ENCODE measurements at regions not wholly inside any gene's neighbourhood (a gene's known extent, or its start where the extent isn't known, plus 50 kb on each side); places are given as distances from the start of the nearest gene placed in this dataset.
"Not testable (repeated sequence)": the region's sequence is repeated elsewhere in the genome, so short reads cannot be mapped to it uniquely, and the experiment has no call there.

DNA sequence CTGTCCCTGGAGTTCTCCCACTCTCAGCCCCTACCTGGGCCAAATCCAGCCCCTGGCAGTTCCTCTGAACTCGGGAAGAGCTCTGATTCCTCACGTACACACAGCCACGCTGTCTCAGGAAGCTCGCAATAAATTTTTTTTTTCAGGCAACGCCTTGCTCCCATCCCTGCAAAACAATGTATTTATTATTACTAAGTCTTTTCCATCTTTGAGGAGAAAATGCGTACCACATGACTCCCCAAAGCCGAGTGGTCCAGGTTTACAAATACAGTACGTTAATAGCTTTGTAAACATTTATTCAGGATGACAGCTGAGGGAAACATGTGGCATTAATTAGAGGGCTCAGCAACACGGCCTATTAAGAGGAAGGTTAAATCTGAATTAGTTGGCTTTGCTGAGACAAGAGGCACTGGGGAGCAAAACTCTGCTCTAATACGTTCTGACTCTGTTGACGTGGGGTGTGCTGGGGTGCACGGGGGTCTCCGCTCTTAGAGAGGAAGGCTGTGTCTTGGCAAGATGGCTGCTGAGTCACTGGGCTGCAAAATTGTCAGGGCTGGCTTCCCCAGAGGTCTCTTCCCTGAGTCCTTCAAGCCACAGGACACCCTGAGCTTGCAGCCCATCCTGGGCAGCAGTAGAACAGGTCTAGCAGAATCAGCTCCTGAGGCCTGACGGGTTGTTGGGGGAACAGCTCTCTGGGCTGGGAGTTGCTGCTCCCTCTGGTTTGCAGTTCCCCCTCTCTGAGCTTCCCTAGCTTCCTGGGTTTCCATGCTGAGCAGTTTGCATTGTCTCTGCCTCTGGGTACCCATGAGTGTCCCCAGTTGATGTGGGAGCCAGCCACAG, 185.2 kb upstream of the TBX3 start:
- no peak for DNase-seq

DNA sequence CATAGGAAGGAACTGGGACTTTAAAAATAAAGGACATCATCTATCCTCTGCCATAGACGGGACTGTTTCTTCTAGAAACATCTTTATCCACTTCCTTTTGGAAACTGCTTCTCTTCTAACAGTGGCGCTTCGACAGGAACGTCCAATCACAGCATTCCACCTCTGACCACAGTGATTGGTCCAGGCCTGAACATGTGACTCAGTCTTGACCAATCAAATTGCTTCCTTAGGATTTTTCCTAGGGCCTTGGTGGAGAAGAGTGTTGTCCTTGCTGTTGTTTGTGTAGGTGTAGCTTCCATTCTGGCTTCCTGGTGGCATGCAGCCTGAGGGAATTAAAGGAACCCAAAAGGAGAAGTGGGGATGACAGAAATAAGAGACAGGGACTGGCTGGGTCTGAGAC, 182.4 kb upstream of the TBX3 start:
- DNase-seq, result no peak

DNA sequence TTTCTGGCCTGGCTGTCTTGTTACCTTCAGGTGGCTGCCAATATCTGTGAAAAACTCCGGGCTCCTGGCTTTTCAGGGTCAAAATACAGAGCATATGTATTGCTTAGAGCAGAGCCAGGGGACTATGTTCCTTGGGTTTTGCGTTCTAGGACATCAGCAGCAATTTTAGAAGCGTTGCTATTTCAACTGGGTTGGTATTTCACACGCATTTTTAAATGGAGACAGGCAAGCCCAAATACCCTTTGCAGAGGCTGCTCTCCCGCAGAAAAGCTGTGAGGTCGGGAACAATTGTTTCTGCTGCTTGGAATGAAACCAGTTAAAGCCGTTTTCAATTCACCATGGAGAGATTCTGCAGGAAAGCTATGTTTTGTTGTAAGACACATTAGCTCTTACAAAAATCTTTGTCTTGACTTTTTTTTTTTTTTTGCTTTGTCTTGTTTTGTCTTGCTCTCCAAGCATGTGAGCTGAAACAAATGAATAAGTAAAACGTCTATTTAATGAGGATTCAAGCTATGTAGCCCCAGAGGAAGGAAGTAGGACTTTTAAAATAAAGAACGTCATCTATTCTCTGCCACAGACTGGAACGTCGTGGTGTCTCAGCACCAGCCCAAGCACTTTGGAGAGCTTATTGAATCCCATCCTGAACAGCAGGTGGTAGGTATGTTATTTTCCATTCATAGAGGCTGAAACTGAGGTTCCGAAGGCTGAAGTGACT, 181.0 kb upstream of the TBX3 start:
- DNase-seq, result no peak

DNA sequence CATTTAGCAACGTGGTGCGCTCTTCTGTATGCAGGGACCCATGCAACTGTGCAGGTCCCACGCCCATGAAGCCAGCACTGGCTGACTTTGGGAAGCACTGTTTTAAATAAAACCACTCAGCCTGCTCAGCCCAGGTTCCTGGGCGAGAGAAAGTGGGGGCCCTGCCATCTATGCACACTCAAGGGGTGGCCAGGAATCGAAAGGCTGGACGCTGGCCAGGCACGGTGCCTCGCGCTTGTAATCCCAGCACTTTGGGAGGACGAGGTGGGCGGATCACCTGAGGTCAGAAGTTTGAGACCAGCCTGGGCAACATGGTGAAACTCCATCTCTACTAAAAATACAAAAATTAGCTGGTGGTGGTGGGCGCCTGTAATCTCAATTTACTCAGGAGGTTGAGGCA, 179.9 kb upstream of the TBX3 start:
- no peak for DNase-seq

DNA sequence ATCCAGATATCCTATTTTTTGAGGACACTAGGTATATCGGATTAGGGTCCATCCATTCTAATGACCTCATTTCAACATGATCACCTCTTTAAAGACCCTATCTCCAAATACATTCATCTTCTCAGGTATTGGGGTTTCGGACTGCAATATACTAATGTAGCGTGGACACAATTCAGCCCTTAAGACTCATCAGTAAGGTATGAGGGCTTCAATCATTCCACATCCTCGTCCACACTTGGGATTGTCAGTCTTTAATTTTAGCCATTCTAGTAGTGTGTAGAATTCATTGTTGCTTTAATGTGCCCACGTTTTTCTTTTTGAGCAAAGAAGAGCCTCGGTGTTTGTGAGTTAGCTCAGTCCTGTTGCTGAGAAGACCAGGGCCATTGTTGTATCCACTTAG, 177.0 kb upstream of the TBX3 start:
- no peak for DNase-seq

DNA sequence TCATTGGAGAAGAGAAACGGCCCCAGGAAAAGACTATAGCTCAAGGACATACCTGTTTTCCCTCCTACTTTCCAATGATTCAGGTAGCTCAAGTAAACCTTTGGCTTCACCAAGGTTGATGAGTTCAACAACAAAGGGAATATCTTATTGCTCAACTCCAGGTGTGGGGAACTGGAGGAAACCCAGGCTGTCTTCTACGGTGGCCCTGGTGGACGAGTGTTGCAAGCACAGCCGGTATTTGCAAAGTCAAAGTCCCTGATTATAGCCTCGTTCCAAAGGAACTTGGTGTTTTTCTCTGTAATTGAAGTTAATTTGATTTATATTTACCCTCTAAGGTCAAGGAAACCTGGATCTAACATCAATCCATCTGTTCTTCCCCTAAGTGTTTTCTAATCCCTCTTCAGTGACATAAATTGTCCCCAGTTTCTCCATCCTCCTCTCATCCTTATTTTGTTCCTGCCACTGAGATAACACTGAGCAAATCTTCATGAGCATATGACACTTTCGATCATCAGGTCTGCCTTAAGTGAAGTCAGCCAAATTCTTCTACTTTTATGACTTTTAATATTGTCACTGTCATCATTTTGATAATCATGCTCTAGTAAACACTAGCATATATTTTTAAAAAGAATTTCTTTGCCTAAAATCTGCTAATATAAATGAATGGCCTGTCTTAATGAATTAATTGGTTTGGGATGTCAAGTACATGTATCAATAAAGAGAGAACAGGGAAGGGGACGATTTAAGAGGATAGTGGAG, 174.6 kb upstream of the TBX3 start:
- no peak for DNase-seq

DNA sequence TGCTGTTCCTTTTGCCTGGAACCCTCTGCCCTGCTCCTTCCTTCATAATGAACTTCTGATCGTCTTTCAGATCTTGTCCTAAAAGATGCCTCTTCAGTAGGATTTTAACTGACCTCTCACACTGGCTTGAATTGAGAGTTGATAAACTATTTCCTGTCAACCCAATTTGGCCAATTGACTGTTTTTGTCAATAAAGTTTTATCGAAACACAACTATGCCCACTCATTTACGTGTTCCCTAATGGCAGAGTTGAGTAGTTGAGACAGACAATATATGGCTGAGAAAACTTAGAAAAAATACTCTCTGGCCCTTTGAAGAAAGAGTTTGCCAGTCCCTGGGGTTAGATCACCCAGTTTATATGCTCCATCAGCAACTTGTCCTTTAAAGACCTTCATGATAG, 171.7 kb upstream of the TBX3 start:
- DNase-seq, result no peak

DNA sequence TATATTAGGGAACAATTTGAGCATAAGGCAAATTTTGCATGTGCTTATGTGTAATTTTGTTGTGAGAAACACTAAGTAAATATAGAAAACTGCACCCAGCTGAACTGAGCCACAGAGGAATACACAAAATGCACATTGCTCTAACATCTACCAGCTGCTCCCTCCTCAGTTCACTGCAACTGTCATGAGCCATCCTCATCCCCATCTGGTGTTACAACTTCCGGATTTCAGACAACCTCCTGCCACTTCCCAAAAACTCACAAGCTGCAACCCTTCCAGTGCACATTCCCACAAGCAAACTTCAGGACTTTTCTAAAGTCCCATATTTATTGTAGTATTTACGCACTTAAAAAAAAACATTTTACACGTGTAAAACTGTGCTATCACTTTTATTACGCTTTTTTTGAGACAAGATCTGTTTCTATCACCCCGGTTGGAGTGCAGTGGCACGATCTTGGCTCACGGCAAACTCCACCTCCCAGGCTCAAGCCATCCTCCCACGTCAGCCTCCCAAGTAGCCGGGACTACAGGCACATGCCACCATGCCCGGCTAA, 169.1 kb upstream of the TBX3 start:
- DNase-seq, result no peak

DNA sequence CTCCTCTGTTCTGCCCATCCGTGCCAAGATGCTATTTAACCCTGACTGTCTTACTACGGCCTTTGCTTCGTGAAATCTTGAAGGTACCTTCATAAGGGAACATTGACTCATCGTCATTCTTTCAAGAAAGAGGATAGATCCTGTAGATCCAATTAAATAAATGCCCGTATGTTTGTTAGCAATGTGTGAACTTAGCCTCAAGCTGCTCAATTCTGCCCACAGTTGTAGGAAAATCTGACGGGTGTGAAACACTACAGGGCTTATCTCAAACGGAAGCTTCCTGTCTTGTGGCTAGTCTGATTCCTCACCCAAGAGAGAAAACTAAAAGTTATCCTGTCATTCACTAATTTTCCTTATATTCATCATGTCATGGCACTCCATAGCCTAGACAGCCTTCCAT, 168.0 kb upstream of the TBX3 start:
- no peak for DNase-seq

DNA sequence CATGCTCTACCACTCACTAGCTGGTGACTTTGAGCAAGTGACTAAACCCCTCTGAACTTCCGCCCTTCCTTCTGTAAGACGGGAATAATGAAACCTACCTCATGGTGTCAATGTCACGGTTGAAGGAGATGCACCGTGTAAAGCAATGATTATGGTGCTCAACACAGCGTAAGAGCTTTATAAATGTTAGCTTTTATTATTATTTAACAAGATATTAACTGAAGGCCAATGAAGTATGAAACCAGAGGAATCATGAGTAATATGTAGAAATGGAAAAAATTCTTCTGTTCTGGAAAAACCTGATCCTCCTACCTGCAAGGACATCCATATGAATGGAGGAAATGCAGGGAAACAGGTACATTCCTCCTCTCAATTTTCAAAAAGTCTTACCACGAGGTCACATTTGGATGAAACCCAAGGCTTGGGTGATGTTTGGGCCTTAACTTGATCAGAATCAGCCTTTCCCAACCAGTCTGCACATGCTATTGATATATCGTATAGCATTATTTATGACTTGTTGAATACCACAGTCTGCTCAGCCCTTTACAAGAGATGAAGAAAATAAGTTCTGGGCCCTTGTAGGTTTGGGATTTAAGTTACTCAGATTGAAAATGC, 166.8 kb upstream of the TBX3 start:
- no peak for DNase-seq

DNA sequence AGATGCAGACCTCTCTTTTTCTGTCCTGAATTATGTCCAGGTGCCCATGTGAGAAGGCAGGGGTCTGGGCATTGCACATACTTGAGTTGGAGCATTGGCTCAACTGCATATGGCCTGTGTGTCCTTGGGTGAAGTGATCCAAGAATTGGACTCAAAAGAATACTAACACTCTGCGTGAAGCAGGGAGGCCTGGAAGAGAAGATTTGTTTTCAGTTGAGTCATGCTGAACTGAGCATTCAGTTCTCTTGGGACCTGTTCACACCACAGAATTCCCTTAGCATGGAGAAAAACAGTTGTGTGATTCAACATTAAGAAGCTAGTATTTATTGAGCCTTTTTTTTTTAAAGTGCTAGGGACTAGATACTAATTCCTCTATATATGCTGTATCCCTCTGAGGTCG, 164.7 kb upstream of the TBX3 start:
- no peak for DNase-seq

DNA sequence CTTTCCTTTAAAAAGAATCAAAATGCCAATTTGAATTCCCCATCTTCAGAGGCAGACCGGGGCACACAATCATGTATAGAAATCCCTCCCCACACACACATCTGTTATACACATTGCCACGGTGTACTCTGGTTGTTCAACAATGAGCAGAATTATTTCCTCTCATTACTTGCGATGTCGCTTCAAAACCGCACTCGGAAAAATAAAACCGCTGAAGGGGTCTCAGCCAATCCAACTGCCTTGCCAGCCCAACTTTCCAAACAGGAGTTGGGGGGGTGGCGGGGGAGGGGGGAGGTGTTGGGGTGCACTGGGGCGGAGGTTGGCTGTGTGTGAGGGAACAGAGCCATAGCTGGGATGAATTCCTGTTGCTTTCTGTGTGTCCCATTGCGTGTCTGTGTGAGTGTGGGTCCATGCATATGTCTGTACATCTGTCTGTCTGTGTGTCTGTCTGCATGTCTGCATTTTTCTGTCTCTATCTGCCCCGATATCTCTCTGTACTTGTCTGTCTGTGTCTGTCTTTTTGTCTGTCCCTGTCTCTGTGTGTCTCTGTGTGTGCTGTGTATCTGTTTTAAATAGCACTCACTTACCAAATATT, 163.6 kb upstream of the TBX3 start:
- no peak for DNase-seq

DNA sequence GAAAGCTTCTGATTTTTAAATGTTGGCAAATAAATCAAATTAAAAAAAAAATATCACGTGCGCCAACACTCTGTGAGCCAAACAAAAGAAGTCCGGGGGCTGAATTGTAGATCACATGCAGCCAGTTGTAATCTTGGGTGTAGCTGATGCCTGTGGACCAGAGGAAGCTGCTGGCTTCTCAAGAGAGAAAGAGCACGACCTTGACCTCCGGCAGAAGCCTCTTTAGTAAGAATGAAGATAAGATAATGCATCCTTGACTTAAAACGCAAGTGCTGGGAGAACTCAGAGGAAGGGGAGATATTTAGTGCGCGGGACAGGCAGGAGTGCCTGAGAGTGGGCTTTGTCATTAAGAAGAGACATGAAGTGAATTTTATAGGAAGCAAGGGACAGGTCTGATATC, 162.8 kb upstream of the TBX3 start:
- DNase-seq, result no peak

DNA sequence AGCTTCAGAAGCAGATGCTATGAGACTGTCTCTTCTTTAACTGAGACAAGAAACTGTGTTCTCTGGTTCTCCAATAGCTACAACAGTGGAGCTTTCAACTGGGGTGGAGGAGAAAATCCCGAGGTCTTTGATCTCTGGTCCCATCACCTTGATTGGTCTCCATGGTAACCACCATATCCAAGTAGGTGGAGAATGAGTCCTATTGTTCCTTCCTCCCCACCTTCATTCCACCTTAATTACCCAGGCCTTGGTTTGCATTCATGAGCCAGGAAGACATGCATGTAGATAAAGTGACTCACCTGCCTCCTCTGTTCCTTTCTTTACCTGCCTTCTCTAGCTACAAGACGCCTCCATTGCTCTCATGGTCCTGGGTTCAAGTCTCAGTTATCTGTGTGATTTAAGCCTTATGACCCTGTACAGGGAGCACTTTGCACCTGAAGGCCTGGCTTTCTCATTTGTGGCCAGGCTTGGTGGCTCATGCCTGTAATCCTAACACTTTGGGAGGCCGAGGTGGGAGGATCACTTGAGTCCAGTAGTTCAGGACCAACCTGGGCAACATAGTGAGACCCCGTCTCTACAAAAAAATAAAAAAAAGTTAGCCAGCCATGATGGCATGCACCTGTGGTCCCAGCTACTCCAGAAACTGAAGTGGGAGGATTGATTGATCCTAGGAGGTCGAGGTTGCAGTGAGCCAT, 157.7 kb upstream of the TBX3 start:
- no peak for DNase-seq

DNA sequence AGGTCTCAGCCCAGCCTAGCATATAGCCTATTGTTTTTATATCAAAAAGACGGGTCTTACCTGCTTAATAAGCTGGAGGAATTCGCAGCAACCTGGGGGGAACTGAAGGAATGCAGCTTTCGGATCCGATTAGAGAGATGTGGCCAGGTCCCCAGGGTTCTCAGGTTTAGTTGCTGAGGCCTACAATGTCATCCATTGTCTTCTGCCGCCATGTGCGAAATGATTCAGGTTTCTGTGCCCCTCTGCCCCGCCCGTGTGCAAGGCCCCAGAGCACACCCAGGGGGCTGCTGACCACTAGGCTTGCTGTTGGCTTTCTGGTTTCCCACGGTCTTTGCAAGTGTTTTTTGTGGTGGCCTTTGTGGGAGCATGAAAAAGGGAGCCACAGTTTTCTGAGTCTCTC, 154.5 kb upstream of the TBX3 start:
- DNase-seq, result no peak

DNA sequence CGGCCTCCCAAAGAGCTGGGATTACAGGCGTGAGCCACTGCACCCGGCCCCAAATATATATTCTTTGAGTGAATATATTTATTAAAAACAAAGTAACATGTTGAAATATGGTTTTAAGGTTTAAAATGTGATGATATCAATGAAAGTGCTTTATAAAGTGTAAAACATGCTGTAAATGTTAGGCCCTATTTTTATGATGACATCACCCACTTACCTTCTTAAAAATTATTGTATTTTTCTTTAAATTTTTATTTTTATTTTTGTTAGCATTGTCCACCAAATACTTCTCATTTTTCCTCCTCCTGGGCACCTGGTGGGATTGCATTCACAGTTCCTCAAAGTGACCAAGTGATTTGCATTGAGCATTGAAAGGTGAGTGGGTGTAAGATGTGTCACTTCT, 152.6 kb upstream of the TBX3 start:
- no peak for DNase-seq

DNA sequence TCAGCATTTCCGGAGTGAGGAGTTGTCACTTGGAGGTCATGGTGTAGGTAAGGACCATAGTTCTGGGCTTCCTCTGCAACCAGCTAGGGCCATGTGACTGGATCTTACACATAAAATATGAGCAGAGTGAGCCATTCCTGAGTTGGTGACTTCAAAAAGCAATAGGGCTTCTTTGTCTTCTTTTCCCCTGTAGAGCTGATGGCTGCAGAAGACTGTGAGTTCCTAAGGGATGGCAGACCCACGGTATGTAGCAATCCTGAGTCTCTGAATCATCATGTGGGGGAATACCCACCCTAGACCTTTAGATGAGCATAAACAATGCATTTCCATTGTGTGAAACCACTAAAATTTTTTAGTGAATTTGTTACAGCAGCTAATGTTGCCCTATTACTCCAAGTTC, 151.1 kb upstream of the TBX3 start:
- no peak for DNase-seq

DNA sequence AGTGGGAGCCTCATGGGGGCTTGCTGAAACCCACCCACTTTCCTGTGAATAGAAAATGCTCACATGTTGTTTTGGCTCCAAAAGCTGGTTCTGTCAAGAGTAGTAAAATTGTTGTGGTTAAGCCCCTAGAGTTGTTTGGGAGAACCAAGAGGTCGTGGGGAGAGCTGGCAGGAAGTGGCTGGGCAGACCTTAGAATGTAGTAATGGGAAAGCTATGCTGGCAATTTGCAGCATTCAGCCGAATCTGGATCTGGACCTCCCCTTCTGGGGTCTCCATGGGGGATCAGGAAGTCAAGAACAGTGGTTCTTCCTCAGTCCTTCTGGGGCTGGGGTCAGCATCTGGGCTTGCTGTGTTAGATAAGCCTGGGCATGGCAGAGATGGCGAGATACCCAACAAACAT, 150.6 kb upstream of the TBX3 start:
- no peak for DNase-seq

DNA sequence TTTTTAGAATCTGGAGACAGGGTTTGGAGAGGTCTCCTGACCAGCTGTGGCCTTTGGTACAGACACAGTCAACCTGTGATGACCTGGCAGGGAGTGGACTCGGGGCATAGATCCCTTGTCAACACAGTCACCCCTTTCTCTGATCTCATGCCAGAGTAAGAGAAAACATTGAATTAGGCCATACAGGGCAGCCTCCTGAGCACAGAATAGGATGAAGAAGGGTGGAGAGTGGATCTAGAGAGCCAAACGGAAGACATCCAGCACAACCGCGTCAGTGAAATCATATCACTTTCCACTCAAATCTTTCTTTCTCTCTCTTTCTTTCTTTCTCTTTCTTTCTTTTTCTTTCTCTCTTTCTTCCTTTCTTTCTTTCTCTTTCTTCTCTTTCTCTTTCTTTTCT, 145.9 kb upstream of the TBX3 start:
- no peak for DNase-seq

DNA sequence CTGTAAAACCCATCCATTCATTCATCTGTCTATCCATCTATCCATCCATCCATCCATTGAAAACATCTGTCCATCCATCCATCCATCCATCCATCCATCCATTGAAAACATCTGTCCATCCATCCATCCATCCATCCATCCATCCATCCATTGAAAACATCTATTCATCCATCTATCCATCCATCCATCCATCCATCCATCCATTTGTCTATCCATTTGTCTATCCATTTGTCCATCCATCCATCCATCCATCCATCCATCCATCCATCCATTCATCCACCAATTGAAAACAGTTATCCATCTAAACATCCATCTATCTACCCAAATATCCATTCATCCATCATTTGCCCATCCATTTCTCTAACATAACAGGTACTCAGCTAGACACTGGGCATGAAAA, 145.3 kb upstream of the TBX3 start:
- not testable (repeated sequence) for DNase-seq

DNA sequence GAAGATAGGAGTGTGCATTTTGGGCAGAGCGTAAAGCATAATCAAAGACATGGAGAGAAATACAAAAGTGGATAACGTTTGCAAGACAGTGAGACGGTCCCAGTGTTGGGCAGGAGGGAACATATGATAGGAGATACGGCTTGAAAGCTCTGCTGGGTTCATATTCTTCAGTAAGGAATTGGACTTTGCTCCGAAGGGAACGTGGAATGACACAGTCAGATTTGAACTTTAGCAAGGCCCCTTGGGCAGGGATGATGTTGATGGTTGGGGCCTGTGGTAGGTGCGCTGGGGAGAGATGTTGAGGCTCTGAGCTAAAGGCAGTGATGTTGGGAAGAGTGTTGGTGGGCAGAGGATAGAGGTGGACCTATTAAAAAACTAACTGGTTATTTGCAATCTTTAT, 143.5 kb upstream of the TBX3 start:
- no peak for DNase-seq

DNA sequence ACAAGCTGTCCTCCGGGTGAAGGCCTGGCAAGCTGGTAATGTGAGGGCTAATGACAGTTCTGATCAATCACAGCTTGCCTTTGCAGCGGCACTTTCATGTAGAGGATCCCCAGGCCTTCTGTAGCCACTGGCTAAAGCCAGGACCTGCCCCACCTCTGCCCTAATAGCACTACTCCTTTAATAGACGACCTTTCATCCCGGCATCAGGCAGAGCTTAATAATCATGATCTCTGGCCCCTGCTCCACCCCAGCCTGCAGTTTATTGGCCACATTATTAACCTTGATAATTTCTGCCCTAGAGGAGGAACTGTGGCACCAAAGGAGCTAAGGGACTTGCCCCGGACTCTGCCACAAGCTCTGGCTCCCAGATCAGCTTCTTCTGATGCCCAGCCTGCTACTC, 142.3 kb upstream of the TBX3 start:
- no peak for DNase-seq

All from CD4-positive, alpha-beta T cell treated with Interleukin-15 for 1 hour (primary cell).